PC-9 (cell line): ENCODE measurements at regions not wholly inside any gene's neighbourhood (a gene's known extent, or its start where the extent isn't known, plus 50 kb on each side); places are given as distances from the start of the nearest gene placed in this dataset.

Source experiments
- BruUV-seq: library from RNA; stranded (reverse); fragments of 400-500 nt; replicated peaks from 2 replicates; lab custom pipeline; 2021; lab: Mats Ljungman, UMichigan
- CTCF ChIA-PET: fragments of 300-600 bp; sonication (Branson Sonifier 250); formaldehyde crosslinking; loops from one replicate; lab custom pipeline; 2022; ENCODE audit warnings: antibody characterized with exemption; lab: Charles Lee
- POLR2A ChIA-PET: fragments of 300-600 bp; sonication (Branson Sonifier 250); formaldehyde crosslinking; loops from one replicate; lab custom pipeline; 2022; ENCODE audit warnings: antibody characterized with exemption; ENCODE audit not compliant: unreplicated experiment; lab: Charles Lee
- DNase-seq, 2 experiments: peaks; one replicate each; pipeline versions ENCODE4 v3.0.0 to v3.0.0-alpha.2; 2015 to 2022; ENCODE audit warnings: mixed read lengths in 1 of 2
- H2AFZ ChIP-seq: fragments of 200-600 bp; sonication (generic); 2 replicates; pipeline ENCODE4 v1.8.1; 2017; ENCODE audit warnings: antibody characterized with exemption
- H3F3A ChIP-seq: fragments of 200-600 bp; sonication (generic); 2 replicates; pipeline ENCODE4 v1.8.1; 2017; ENCODE audit warnings: antibody characterized with exemption, mild to moderate bottlenecking, low read depth; ENCODE audit not compliant: insufficient read depth
- H3K27ac ChIP-seq: fragments of 200-600 bp; sonication (generic); 2 replicates; pipeline ENCODE4 v1.6.1; 2016; ENCODE audit warnings: mixed run types
- H3K27me3 ChIP-seq: fragments of 200-600 bp; sonication (generic); 2 replicates; pipeline ENCODE4 v1.6.1; 2016; ENCODE audit warnings: low read depth, mixed run types; ENCODE audit not compliant: insufficient read depth
- H3K36me3 ChIP-seq: fragments of 200-600 bp; sonication (generic); 2 replicates; pipeline ENCODE4 v1.6.1; 2016; ENCODE audit warnings: low read depth, mixed run types
- H3K4me1 ChIP-seq: fragments of 200-600 bp; sonication (generic); replicated peaks from 2 replicates; pipeline ENCODE4 v1.6.1; 2016; ENCODE audit warnings: mixed run types; ENCODE audit not compliant: insufficient read depth
- H3K4me2 ChIP-seq: fragments of 200-600 bp; sonication (generic); 2 replicates; pipeline ENCODE4 v1.6.1; 2017; ENCODE audit warnings: mixed run types
- H3K4me3 ChIP-seq: fragments of 200-600 bp; sonication (generic); 2 replicates; pipeline ENCODE4 v1.6.1; 2016; ENCODE audit warnings: mixed run types
- H3K79me2 ChIP-seq: fragments of 200-600 bp; sonication (generic); 2 replicates; pipeline ENCODE4 v1.6.1; 2017; ENCODE audit warnings: low read depth, mixed run types
- H3K9me2 ChIP-seq: fragments of 200-600 bp; sonication (generic); 2 replicates; pipeline ENCODE4 v1.8.1; 2017; ENCODE audit warnings: mild to moderate bottlenecking; ENCODE audit not compliant: insufficient read depth
- H3K9me3 ChIP-seq: fragments of 200-600 bp; sonication (generic); 2 replicates; pipeline ENCODE4 v1.8.1; 2016; ENCODE audit warnings: low read depth; ENCODE audit not compliant: insufficient read depth
- H4K20me1 ChIP-seq: fragments of 200-600 bp; sonication (generic); 2 replicates; pipeline ENCODE4 v1.8.1; 2017; ENCODE audit not compliant: insufficient read depth
- CTCF ChIP-seq: fragments of 200-600 bp; sonication (generic); conservative IDR thresholded peaks from 2 replicates; pipeline ENCODE4 v1.6.1; 2017; ENCODE audit warnings: mixed run types, antibody characterized with exemption, mild to moderate bottlenecking, moderate library complexity
- EZH2 ChIP-seq: fragments of 200-600 bp; sonication (generic); IDR thresholded peaks from 2 replicates; pipeline ENCODE4 v1.8.0; 2017; ENCODE audit warnings: antibody characterized with exemption, low read depth
- intact Hi-C: fragments of 100-400 bp; cut with micrococcal nuclease; formaldehyde crosslinking; loops from one replicate; pipeline ENCODE4 v1.10.0; 2022; ENCODE audit not compliant: unreplicated experiment

DNA sequence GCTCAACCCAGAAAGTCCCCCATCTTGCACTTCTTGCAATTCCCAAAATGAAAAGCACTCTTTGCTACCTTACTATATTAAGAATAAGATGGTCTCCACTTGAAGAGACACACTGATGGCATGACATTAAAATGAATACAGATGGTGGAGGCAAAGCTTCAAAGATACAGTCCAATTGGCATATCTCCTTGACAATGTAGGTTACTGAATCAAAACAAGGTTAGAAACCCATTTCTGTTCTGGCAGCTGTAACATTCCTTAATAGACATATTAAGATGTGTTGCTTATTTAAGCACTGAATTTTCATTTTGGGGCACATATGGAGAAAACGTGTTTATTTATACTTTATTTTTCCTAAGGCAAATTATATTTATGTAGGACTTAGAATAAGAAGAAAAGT is 1262.8 kb upstream of the CDH8 start:
- Histone ChIP-seq H3K9me3 (no peaks in the 10 kb centered on the region), H3F3A (no peaks in the 10 kb centered on the region)
- BruUV-seq, result no TSS peak

DNA sequence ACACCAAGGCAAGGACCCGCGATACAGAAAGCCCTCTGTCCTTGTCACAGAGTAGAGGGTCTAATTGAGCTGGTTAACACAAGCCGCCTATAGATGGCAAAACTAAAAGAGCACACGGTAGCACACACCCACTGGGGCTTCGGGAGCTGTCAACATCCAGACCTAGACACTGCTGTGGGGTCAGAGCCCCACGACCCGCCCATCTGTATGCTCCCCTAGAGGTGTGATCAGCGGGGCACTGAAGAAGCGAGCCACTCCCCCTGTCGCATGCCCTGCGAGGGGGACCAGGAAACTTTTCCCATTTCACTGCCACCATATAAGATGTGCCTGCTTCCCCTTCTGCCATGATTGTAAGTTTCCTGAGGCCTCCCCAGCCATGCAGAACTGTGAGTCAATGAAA is 1255.8 kb upstream of the CDH8 start:
- Histone ChIP-seq H2AFZ (no peak overlapping the region), H3K4me2 (no peak overlapping the region), H3K27ac (no peak overlapping the region), H4K20me1 (no peaks in the 10 kb centered on the region), H3K4me1 (no peaks in the 10 kb centered on the region), H3K79me2 (no peaks in the 10 kb centered on the region), H3F3A (no peaks in the 10 kb centered on the region), H3K9me3 (no peaks in the 10 kb centered on the region), H3K4me3 (no peak overlapping the region), H3K9me2 (no peaks in the 10 kb centered on the region), H3K27me3 (peaks cover 4% of the 10 kb centered on the region; the same call in 1 of the 2 replicates), H3K36me3 (no peaks in the 10 kb centered on the region)
- CTCF ChIA-PET, result no interaction called here
- intact Hi-C loops, result loop anchor here (10.0 kb wide), 1 partner anchor 1097 kb away; no protein-coding TSS in a partner anchor
- no peak for DNase-seq
- no peak for TF ChIP-seq EZH2
- TF ChIP-seq CTCF, result no peak
- POLR2A ChIA-PET, result no interaction called here
- BruUV-seq, result no TSS peak

More for the DNA sequence above, 1262.8 kb upstream of the CDH8 start:
- ChIA-PET CTCF (no interaction called here), POLR2A (no interaction called here)
- Histone ChIP-seq H3K27ac (no peak overlapping the region), H4K20me1 (no peaks in the 10 kb centered on the region), H3K79me2 (no peaks in the 10 kb centered on the region), H3K27me3 (peaks cover 5% of the 10 kb centered on the region; the same call in 1 of the 2 replicates), H3K4me2 (no peak overlapping the region), H3K36me3 (no peaks in the 10 kb centered on the region), H3K4me1 (no peaks in the 10 kb centered on the region), H2AFZ (no peak overlapping the region), H3K4me3 (no peak overlapping the region), H3K9me2 (no peaks in the 10 kb centered on the region)
- no peak for TF ChIP-seq EZH2
- DNase-seq, result no peak
- intact Hi-C loops, result loop anchor here (10.0 kb wide), 1 partner anchor 1104 kb away; no protein-coding TSS in a partner anchor

- Histone ChIP-seq H3K27me3 (peaks cover 4% of the 10 kb centered on the region; the same call in 1 of the 2 replicates), H3F3A (no peaks in the 10 kb centered on the region), H3K4me1 (no peaks in the 10 kb centered on the region), H3K4me2 (no peak overlapping the region), H2AFZ (no peak overlapping the region), H3K4me3 (no peak overlapping the region), H3K36me3 (no peaks in the 10 kb centered on the region), H3K79me2 (no peaks in the 10 kb centered on the region), H3K9me3 (no peaks in the 10 kb centered on the region), H3K27ac (no peak overlapping the region), H3K9me2 (no peaks in the 10 kb centered on the region), H4K20me1 (no peaks in the 10 kb centered on the region)
- no TSS peak for BruUV-seq
- TF ChIP-seq EZH2 (no peak), CTCF (peak; percentile 71)
- peak in 1 of 2 experiments; percentile 27 for DNase-seq
- POLR2A ChIA-PET, result no interaction called here
- intact Hi-C loops, result loop anchor here (5.0 to 10.0 kb wide), 2 partner anchors 1063 to 1095 kb away; no protein-coding TSS in a partner anchor
- CTCF ChIA-PET, result interaction anchor here (1.0 kb wide), 1 partner anchor 1100 kb away, joined by 5 read pairs; no protein-coding TSS in a partner anchor
Measured at GRCh38 chr16:63289834-63290460, 1253.7 kb upstream of the CDH8 start.
